Ectodermal cell (in vitro differentiated cells): ENCODE measurements at regions not wholly inside any gene's neighbourhood (a gene's known extent, or its start where the extent isn't known, plus 50 kb on each side); places are given as distances from the start of the nearest gene placed in this dataset.

Source experiments
- H3K27ac ChIP-seq: 2 replicates; pipeline ENCODE4 v1.7.0; 2013; ENCODE audit warnings: mild to moderate bottlenecking, low read depth, low read length; ENCODE audit not compliant: insufficient read depth, poor library complexity, severe bottlenecking
- H3K27me3 ChIP-seq: 2 replicates; pipeline ENCODE4 v1.7.0; 2013; ENCODE audit warnings: mild to moderate bottlenecking, low read length; ENCODE audit not compliant: insufficient read depth, control insufficient read depth, poor library complexity, severe bottlenecking
- H3K36me3 ChIP-seq: one replicate; pipeline ENCODE4 v1.7.0; 2013; ENCODE audit warnings: low read length; ENCODE audit not compliant: control insufficient read depth, insufficient read depth
- H3K4me1 ChIP-seq: one replicate; pipeline ENCODE4 v1.7.0; 2013; ENCODE audit warnings: low read length; ENCODE audit not compliant: control insufficient read depth, insufficient read depth
- H3K4me3 ChIP-seq: 2 replicates; pipeline ENCODE4 v1.7.0; 2013; ENCODE audit warnings: low read depth, low read length, control low read depth; ENCODE audit not compliant: insufficient read depth
- H3K9me3 ChIP-seq: 2 replicates; pipeline ENCODE4 v1.7.0; 2013; ENCODE audit warnings: mild to moderate bottlenecking, low read length, moderate library complexity; ENCODE audit not compliant: control insufficient read depth
- WGBS, 2 experiments: methylation state at CpG; one replicate each; pipeline ENCODE4 v1.1.7; 2013; ENCODE audit warnings: missing lambda C conversion rate in 2 of 2; 5-methylcytosine and 5-hydroxymethylcytosine counted together

DNA sequence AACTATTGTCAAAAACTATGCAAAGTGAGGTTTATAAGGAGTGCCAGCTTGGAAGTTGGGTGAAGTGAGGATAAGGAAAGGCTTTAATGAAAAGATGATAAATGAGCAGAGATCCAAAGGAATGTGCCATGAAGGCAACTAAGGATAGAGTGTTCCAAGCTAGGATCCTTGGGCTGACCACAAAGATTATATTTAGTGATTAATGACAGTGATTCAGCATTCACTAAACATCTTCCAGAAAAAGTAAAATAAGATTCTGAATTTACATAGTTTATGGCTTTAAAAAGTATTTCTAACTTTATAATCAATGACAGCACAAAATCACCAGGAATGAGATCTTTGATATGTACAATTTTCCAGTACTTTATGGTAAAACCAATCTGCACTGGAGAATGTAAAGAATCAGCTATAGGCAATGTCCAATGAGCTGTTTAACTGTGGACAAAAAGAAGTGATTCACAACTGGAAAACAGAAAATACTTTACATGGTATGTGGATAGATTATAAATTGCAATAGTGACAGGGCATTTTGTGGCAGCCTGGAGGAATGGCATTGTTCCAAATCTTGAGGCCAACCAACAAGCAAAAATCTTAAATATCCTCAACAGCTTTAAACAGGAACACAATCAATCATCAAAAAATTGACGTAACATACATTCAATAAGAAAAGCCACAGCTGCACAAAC is 91.2 kb upstream of the KCTD3 start:
- WGBS, 2 experiments, result 90 to 92% methylated on average over 1 of the region's 1 CpG
- Histone ChIP-seq H3K36me3 (no peaks in the 10 kb centered on the region), H3K9me3 (no peaks in the 10 kb centered on the region), H3K27ac (no peak overlapping the region), H3K4me1 (no peaks in the 10 kb centered on the region), H3K27me3 (no peaks in the 10 kb centered on the region), H3K4me3 (no peak overlapping the region)

- no peaks in the 10 kb centered on the region for H3K27me3 ChIP-seq
- H3K36me3 ChIP-seq, result no peaks in the 10 kb centered on the region
- no peak overlapping the region for H3K27ac ChIP-seq
- H3K4me1 ChIP-seq, result no peaks in the 10 kb centered on the region
- H3K9me3 ChIP-seq, result no peaks in the 10 kb centered on the region
- H3K4me3 ChIP-seq, result no peak overlapping the region
These were observed 90.6 kb upstream of the KCTD3 start for GRCh38 chr1:215476541-215476940.

DNA sequence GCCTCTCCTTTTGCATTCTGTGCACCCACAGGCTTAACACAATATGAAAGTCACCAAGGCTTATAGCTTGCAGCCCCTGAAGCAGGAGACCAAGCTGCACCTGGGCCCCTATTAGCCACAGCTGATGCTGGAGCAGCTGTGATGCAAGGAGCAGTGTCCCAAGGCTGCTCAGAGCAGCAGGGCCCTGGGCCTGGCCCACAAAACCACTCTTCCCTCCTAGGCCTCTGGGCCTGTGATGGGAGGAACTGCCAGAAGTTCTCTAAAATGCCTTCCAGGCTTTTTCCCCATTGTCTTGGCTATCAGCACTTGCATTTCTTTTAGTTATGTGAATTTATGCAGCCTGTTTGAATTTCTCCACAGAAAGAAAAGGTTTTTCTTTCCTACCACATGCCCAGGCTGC is 89.5 kb upstream of the KCTD3 start:
- no peaks in the 10 kb centered on the region for H3K9me3 ChIP-seq
- H3K4me3 ChIP-seq, result no peak overlapping the region
- no peak overlapping the region for H3K27ac ChIP-seq
- H3K4me1 ChIP-seq, result no peaks in the 10 kb centered on the region
- H3K36me3 ChIP-seq, result no peaks in the 10 kb centered on the region
- H3K27me3 ChIP-seq, result no peaks in the 10 kb centered on the region

- Histone ChIP-seq H3K4me1 (no peaks in the 10 kb centered on the region), H3K36me3 (no peaks in the 10 kb centered on the region), H3K27me3 (no peaks in the 10 kb centered on the region), H3K9me3 (no peaks in the 10 kb centered on the region), H3K27ac (no peak overlapping the region), H3K4me3 (no peak overlapping the region)
These were observed 87.5 kb upstream of the KCTD3 start for GRCh38 chr1:215479567-215479966.

DNA sequence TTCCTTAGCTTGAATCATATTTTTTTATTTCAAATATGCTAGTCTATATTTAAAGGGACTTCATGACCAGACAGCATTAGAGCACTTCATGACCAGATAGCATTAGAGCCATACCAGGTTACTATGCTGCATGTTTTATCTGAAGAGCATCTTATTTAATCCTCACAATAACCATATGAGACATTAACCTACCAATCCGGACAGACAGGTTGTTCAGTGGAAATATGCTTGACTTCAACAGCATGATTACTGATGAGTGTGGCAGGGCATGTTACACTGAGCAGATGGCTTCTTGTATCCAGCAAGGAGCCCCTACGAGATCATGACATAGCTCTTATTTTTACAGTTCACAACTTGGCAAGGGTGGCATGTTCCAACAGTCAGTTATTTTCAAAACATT is 85.0 kb upstream of the KCTD3 start:
- Histone ChIP-seq H3K4me1 (no peaks in the 10 kb centered on the region), H3K27me3 (no peaks in the 10 kb centered on the region), H3K4me3 (no peak overlapping the region), H3K27ac (no peak overlapping the region), H3K36me3 (no peaks in the 10 kb centered on the region), H3K9me3 (no peaks in the 10 kb centered on the region)
- 96 to 100% methylated on average over 2 of the region's 2 CpGs for WGBS, 2 experiments

- no peak overlapping the region for H3K4me3 ChIP-seq
- H3K27ac ChIP-seq, result no peak overlapping the region
- no peaks in the 10 kb centered on the region for H3K9me3 ChIP-seq
- 94 to 96% methylated on average over 4 of the region's 4 CpGs for WGBS, 2 experiments
- H3K27me3 ChIP-seq, result no peaks in the 10 kb centered on the region
- no peaks in the 10 kb centered on the region for H3K36me3 ChIP-seq
- H3K4me1 ChIP-seq, result no peaks in the 10 kb centered on the region
These were observed 82.7 kb upstream of the KCTD3 start for GRCh38 chr1:215484171-215484939.

- no peaks in the 10 kb centered on the region for H3K36me3 ChIP-seq
- WGBS, 2 experiments, result 100% methylated on average over 1 of the region's 1 CpG
- H3K9me3 ChIP-seq, result no peaks in the 10 kb centered on the region
- H3K4me1 ChIP-seq, result no peaks in the 10 kb centered on the region
- no peak overlapping the region for H3K4me3 ChIP-seq
- no peaks in the 10 kb centered on the region for H3K27me3 ChIP-seq
- H3K27ac ChIP-seq, result no peak overlapping the region
These were observed 79.6 kb upstream of the KCTD3 start for GRCh38 chr1:215487466-215487865.

GRCh38 chr1:215488850-215489249 is 78.3 kb upstream of the KCTD3 start:
- Histone ChIP-seq H3K9me3 (no peaks in the 10 kb centered on the region), H3K4me3 (no peak overlapping the region), H3K27me3 (no peaks in the 10 kb centered on the region), H3K4me1 (no peaks in the 10 kb centered on the region), H3K36me3 (no peaks in the 10 kb centered on the region), H3K27ac (no peak overlapping the region)
- WGBS, 2 experiments, result no CpG with 5 or more reads among the region's 1 CpG

- 97 to 100% methylated on average over 3 of the region's 3 CpGs for WGBS, 2 experiments
- H3K36me3 ChIP-seq, result no peaks in the 10 kb centered on the region
- no peaks in the 10 kb centered on the region for H3K9me3 ChIP-seq
- no peaks in the 10 kb centered on the region for H3K4me1 ChIP-seq
- no peak overlapping the region for H3K4me3 ChIP-seq
- no peaks in the 10 kb centered on the region for H3K27me3 ChIP-seq
- no peak overlapping the region for H3K27ac ChIP-seq
These were observed 77.1 kb upstream of the KCTD3 start for GRCh38 chr1:215489771-215490565.

- Histone ChIP-seq H3K4me1 (no peaks in the 10 kb centered on the region), H3K4me3 (no peak overlapping the region), H3K27ac (no peak overlapping the region), H3K36me3 (no peaks in the 10 kb centered on the region), H3K27me3 (no peaks in the 10 kb centered on the region), H3K9me3 (no peaks in the 10 kb centered on the region)
- 77 to 82% methylated on average over 6 to 7 of the region's 7 CpGs for WGBS, 2 experiments
These were observed 69.6 kb upstream of the KCTD3 start for GRCh38 chr1:215497528-215497927.
